PC-9 (cell line): ENCODE measurements at regions not wholly inside any gene's neighbourhood (a gene's known extent, or its start where the extent isn't known, plus 50 kb on each side); places are given as distances from the start of the nearest gene placed in this dataset.
A peak's percentile ranks its signal among the peaks of the same experiment; 100 is the strongest.

ENCODE experiments used
- BruUV-seq: library from RNA; stranded (reverse); fragments of 400-500 nt; replicated peaks from 2 replicates; lab custom pipeline; 2021; lab: Mats Ljungman, UMichigan
- CTCF ChIA-PET: fragments of 300-600 bp; sonication (Branson Sonifier 250); formaldehyde crosslinking; loops from one replicate; lab custom pipeline; 2022; ENCODE audit warnings: antibody characterized with exemption; lab: Charles Lee
- POLR2A ChIA-PET: fragments of 300-600 bp; sonication (Branson Sonifier 250); formaldehyde crosslinking; loops from one replicate; lab custom pipeline; 2022; ENCODE audit warnings: antibody characterized with exemption; ENCODE audit not compliant: unreplicated experiment; lab: Charles Lee
- DNase-seq, 2 experiments: peaks; one replicate each; pipeline versions ENCODE4 v3.0.0 to v3.0.0-alpha.2; 2015 to 2022; ENCODE audit warnings: mixed read lengths in 1 of 2
- H2AFZ ChIP-seq: fragments of 200-600 bp; sonication (generic); 2 replicates; pipeline ENCODE4 v1.8.1; 2017; ENCODE audit warnings: antibody characterized with exemption
- H3F3A ChIP-seq: fragments of 200-600 bp; sonication (generic); 2 replicates; pipeline ENCODE4 v1.8.1; 2017; ENCODE audit warnings: antibody characterized with exemption, mild to moderate bottlenecking, low read depth; ENCODE audit not compliant: insufficient read depth
- H3K27ac ChIP-seq: fragments of 200-600 bp; sonication (generic); 2 replicates; pipeline ENCODE4 v1.6.1; 2016; ENCODE audit warnings: mixed run types
- H3K27me3 ChIP-seq: fragments of 200-600 bp; sonication (generic); 2 replicates; pipeline ENCODE4 v1.6.1; 2016; ENCODE audit warnings: low read depth, mixed run types; ENCODE audit not compliant: insufficient read depth
- H3K36me3 ChIP-seq: fragments of 200-600 bp; sonication (generic); 2 replicates; pipeline ENCODE4 v1.6.1; 2016; ENCODE audit warnings: low read depth, mixed run types
- H3K4me1 ChIP-seq: fragments of 200-600 bp; sonication (generic); replicated peaks from 2 replicates; pipeline ENCODE4 v1.6.1; 2016; ENCODE audit warnings: mixed run types; ENCODE audit not compliant: insufficient read depth
- H3K4me2 ChIP-seq: fragments of 200-600 bp; sonication (generic); 2 replicates; pipeline ENCODE4 v1.6.1; 2017; ENCODE audit warnings: mixed run types
- H3K4me3 ChIP-seq: fragments of 200-600 bp; sonication (generic); 2 replicates; pipeline ENCODE4 v1.6.1; 2016; ENCODE audit warnings: mixed run types
- H3K79me2 ChIP-seq: fragments of 200-600 bp; sonication (generic); 2 replicates; pipeline ENCODE4 v1.6.1; 2017; ENCODE audit warnings: low read depth, mixed run types
- H3K9me2 ChIP-seq: fragments of 200-600 bp; sonication (generic); 2 replicates; pipeline ENCODE4 v1.8.1; 2017; ENCODE audit warnings: mild to moderate bottlenecking; ENCODE audit not compliant: insufficient read depth
- H3K9me3 ChIP-seq: fragments of 200-600 bp; sonication (generic); 2 replicates; pipeline ENCODE4 v1.8.1; 2016; ENCODE audit warnings: low read depth; ENCODE audit not compliant: insufficient read depth
- H4K20me1 ChIP-seq: fragments of 200-600 bp; sonication (generic); 2 replicates; pipeline ENCODE4 v1.8.1; 2017; ENCODE audit not compliant: insufficient read depth
- CTCF ChIP-seq: fragments of 200-600 bp; sonication (generic); conservative IDR thresholded peaks from 2 replicates; pipeline ENCODE4 v1.6.1; 2017; ENCODE audit warnings: mixed run types, antibody characterized with exemption, mild to moderate bottlenecking, moderate library complexity
- EZH2 ChIP-seq: fragments of 200-600 bp; sonication (generic); IDR thresholded peaks from 2 replicates; pipeline ENCODE4 v1.8.0; 2017; ENCODE audit warnings: antibody characterized with exemption, low read depth
- intact Hi-C: fragments of 100-400 bp; cut with micrococcal nuclease; formaldehyde crosslinking; loops from one replicate; pipeline ENCODE4 v1.10.0; 2022; ENCODE audit not compliant: unreplicated experiment

- Histone ChIP-seq H3K4me1 (peaks cover 12% of the 10 kb centered on the region), H3K4me3 (no peak overlapping the region), H3K4me2 (no peak overlapping the region), H3K27ac (peak overlapping the region; percentile 23; the same call in 1 of the 2 replicates), H3K9me3 (no peaks in the 10 kb centered on the region), H3K27me3 (no peaks in the 10 kb centered on the region), H2AFZ (no peak overlapping the region), H3K36me3 (no peaks in the 10 kb centered on the region), H4K20me1 (no peaks in the 10 kb centered on the region), H3K79me2 (no peaks in the 10 kb centered on the region), H3K9me2 (no peaks in the 10 kb centered on the region), H3F3A (no peaks in the 10 kb centered on the region)
- TF ChIP-seq EZH2 (no peak), CTCF (no peak)
- no TSS peak for BruUV-seq
- CTCF ChIA-PET: no interaction called here
- POLR2A ChIA-PET: no interaction called here
- peak; percentile 19 to 70 for DNase-seq
- intact Hi-C loops: no loop called here
Observed at GRCh38 chr2:186325827-186326535, 160.1 kb upstream of the ZC3H15 start.

- CTCF ChIA-PET: no interaction called here
- Histone ChIP-seq H3K4me3 (no peak overlapping the region), H3K36me3 (no peaks in the 10 kb centered on the region), H3K79me2 (no peaks in the 10 kb centered on the region), H3K27me3 (no peaks in the 10 kb centered on the region), H3K9me3 (no peaks in the 10 kb centered on the region), H2AFZ (no peak overlapping the region), H4K20me1 (no peaks in the 10 kb centered on the region), H3K4me2 (no peak overlapping the region), H3K9me2 (no peaks in the 10 kb centered on the region), H3F3A (no peaks in the 10 kb centered on the region), H3K4me1 (peaks cover 12% of the 10 kb centered on the region), H3K27ac (no peak overlapping the region)
- DNase-seq: no peak
- BruUV-seq: no TSS peak
- POLR2A ChIA-PET: no interaction called here
- intact Hi-C loops: no loop called here
- TF ChIP-seq CTCF (no peak), EZH2 (no peak)
Observed at GRCh38 chr2:186327251-186327868, 158.7 kb upstream of the ZC3H15 start.

- H3K27ac ChIP-seq: no peak overlapping the region
- H3K4me1 ChIP-seq: peaks cover 12% of the 10 kb centered on the region
- H3F3A ChIP-seq: no peaks in the 10 kb centered on the region
- H3K9me2 ChIP-seq: no peaks in the 10 kb centered on the region
- no peaks in the 10 kb centered on the region for H4K20me1 ChIP-seq
- BruUV-seq: no TSS peak
- H3K4me2 ChIP-seq: no peak overlapping the region
- ChIA-PET POLR2A (no interaction called here), CTCF (no interaction called here)
- H2AFZ ChIP-seq: no peak overlapping the region
- no peak overlapping the region for H3K4me3 ChIP-seq
- H3K27me3 ChIP-seq: no peaks in the 10 kb centered on the region
- H3K36me3 ChIP-seq: no peaks in the 10 kb centered on the region
- no peaks in the 10 kb centered on the region for H3K79me2 ChIP-seq
- no peak for TF ChIP-seq CTCF
- TF ChIP-seq EZH2: no peak
- DNase-seq: no peak
- intact Hi-C loops: no loop called here
- H3K9me3 ChIP-seq: no peaks in the 10 kb centered on the region
Observed at GRCh38 chr2:186328838-186329237, 157.2 kb upstream of the ZC3H15 start.
